Heart left ventricle (tissue), 16 donors: ENCODE measurements at regions not wholly inside any gene's neighbourhood (a gene's known extent, or its start where the extent isn't known, plus 50 kb on each side); places are given as distances from the start of the nearest gene placed in this dataset.
A peak's percentile ranks its signal among the peaks of the same experiment; 100 is the strongest.
"Not testable (repeated sequence)": the region's sequence is repeated elsewhere in the genome, so short reads cannot be mapped to it uniquely, and the experiment has no call there.

Experiments
- ATAC-seq, 4 donors: fragments of 200-7000 bp; cut with Tn5 transposase; one replicate each; pipeline ENCODE4 v1.9.1; 2020 to 2022; ENCODE audit warnings: moderate library complexity in 4 of 4, mild to moderate bottlenecking in 3 of 4, moderate number of reproducible peaks in 1 of 4
- DNase-seq, 5 donors: peaks; one replicate each; pipeline ENCODE4 v3.0.0-alpha.2; 2020
- H3K27ac ChIP-seq, 12 donors: fragments of 200-600 bp; sonication (generic) in 4 of 12; one replicate each; pipeline versions ENCODE4 v1.5.0 to v1.8.0; 2016 to 2022; ENCODE audit warnings: mild to moderate bottlenecking in 2 of 12
- H3K27me3 ChIP-seq, 9 donors: fragments of 200-600 bp; sonication (generic) in 2 of 9; one replicate each; pipeline versions ENCODE4 v1.5.1 to v1.8.0; 2016 to 2022; ENCODE audit warnings: mild to moderate bottlenecking in 3 of 9
- H3K36me3 ChIP-seq, 9 donors: fragments of 200-600 bp; sonication (generic) in 2 of 9; one replicate each; pipeline versions ENCODE4 v1.5.0 to v1.8.0; 2018 to 2022; ENCODE audit warnings: mild to moderate bottlenecking in 2 of 9
- H3K4me1 ChIP-seq, 12 donors: fragments of 200-600 bp; sonication (generic) in 4 of 12; one replicate each; pipeline versions ENCODE4 v1.5.0 to v1.8.0; 2016 to 2022; ENCODE audit warnings: mild to moderate bottlenecking in 3 of 12
- H3K4me3 ChIP-seq, 12 donors: fragments of 200-600 bp; sonication (generic) in 4 of 12; one replicate each; pipeline versions ENCODE4 v1.5.0 to v1.8.0; 2017 to 2022; ENCODE audit warnings: mild to moderate bottlenecking in 9 of 12, moderate library complexity in 4 of 12
- H3K9me3 ChIP-seq, 12 donors: fragments of 200-600 bp; sonication (generic) in 4 of 12; one replicate each; pipeline versions ENCODE4 v1.5.0 to v1.8.0; 2016 to 2022; ENCODE audit warnings: mild to moderate bottlenecking in 1 of 12
- CTCF ChIP-seq, 12 donors: fragments of 200-600 bp; sonication (generic) in 4 of 12; IDR thresholded peaks; one replicate each; pipeline versions ENCODE4 v1.5.0 to v1.8.0; 2018 to 2022; ENCODE audit warnings: antibody characterized with exemption in 12 of 12, mild to moderate bottlenecking in 5 of 12
- POLR2A ChIP-seq, 2 donors: fragments of 450-650 bp; IDR thresholded peaks; one replicate each; pipeline ENCODE4 v1.6.1; 2017; ENCODE audit warnings: antibody characterized with exemption in 2 of 2, mild to moderate bottlenecking in 2 of 2, moderate library complexity in 2 of 2
- WGBS, 4 donors: extraction: QIAGEN DNeasy Blood & Tissue Kit in 2 of 4; methylation state at CpG; one replicate each; pipeline versions ENCODE4 v1.1.5 to v1.1.7; 2013 to 2018; 5-methylcytosine and 5-hydroxymethylcytosine counted together
- intact Hi-C, 10 donors: fragments of 100-400 bp; cut with DNase I; formaldehyde crosslinking; loops; one replicate each; pipeline versions ENCODE4 v1.11.1 to v1.14.2; 2022
- donor health status: ischemic (EF 13 %, LVEDD 7.1; RV severe dilation, severe dysfunction).
- donor health status: healthy with polysubstance abuse.
- donor health status: DM: no; HTN: yes; CAD: no.
- donor health status: DM: no; HTN: no; CAD: no.
- donor health status: ischemic (EF 25% LVEDD 6.9; RV normal size, moderate dysfunction).
- donor health status: ischemic (EF 25% LVEDD 5.7; RV mildly dilated, moderate dysfunction).
- donor health status: healthy.
- donor health status: DM: yes; HTN: yes; CAD: no.
- donor health status: ischemic (EF 35%, LVEDD 5.7; RV mildly dilated, moderate dysfunction).
- donor health status: nonischemic (EF 11% LVEDD 7.7; RV severe dilation, severe dysfunction).
- donor health status: DM: yes; HTN: yes; CAD: no.
- donor health status: PGD.
- donor health status: ischemic (EF 29% LVEDD 5.4; RV normal size, mild dysfunction).
- donor health status: nonischemic (EF 23%, LVEDD 6.1; RV moderate dilation, normal function).

- Histone ChIP-seq H3K27me3 (peaks cover 0 to 4% (median 0%) of the 10 kb centered on the region in 9 donors), H3K4me3 (no peak overlapping the region), H3K27ac (no peak overlapping the region), H3K4me1 (no peaks in the 10 kb centered on the region), H3K36me3 (no peaks in the 10 kb centered on the region), H3K9me3 (no peaks in the 10 kb centered on the region)
- ATAC-seq (no peak), DNase-seq (no peak)
- WGBS, 4 donors: 81 to 96% (median 88%) methylated on average over 3 of the region's 3 CpGs
- TF ChIP-seq POLR2A (IDR thresholded peaks at IDR 0.05) (no peak), CTCF (IDR thresholded peaks at IDR 0.05) (no peak)
- intact Hi-C loops: no loop called here
These were observed 97.1 kb upstream of the USP9X start for GRCh38 chrX:40988100-40988499.

GRCh38 chrX:40993395-40993794 is 91.8 kb upstream of the USP9X start:
- H3K27ac ChIP-seq, H3K9me3 ChIP-seq, H3K27me3 ChIP-seq, DNase-seq, H3K4me1 ChIP-seq, intact Hi-C loops, H3K4me3 ChIP-seq, ATAC-seq, H3K36me3 ChIP-seq: not testable (repeated sequence)
- 89 to 96% (median 91%) methylated on average over 2 of the region's 2 CpGs for WGBS, 4 donors

- WGBS, 4 donors: 12 to 26% (median 20%) methylated on average over 3 of the region's 3 CpGs
These were observed 88.2 kb upstream of the USP9X start for GRCh38 chrX:40996886-40997530.

GRCh38 chrX:40998123-40998522 is 87.1 kb upstream of the USP9X start:
- no peak overlapping the region for H3K27ac ChIP-seq
- H3K4me1 ChIP-seq: peaks cover 0 to 6% (median 0%) of the 10 kb centered on the region in 12 donors
- H3K4me3 ChIP-seq: no peak overlapping the region
- DNase-seq (no peak), ATAC-seq (peak in 2 of 4 donors; percentile 16 to 24)
- 80 to 84% (median 81%) methylated on average over 5 of the region's 5 CpGs for WGBS, 4 donors
- no peaks in the 10 kb centered on the region for H3K36me3 ChIP-seq
- no peaks in the 10 kb centered on the region for H3K9me3 ChIP-seq
- intact Hi-C loops: no loop called here
- peaks cover 0 to 5% (median 0%) of the 10 kb centered on the region in 9 donors for H3K27me3 ChIP-seq
- TF ChIP-seq CTCF (IDR thresholded peaks at IDR 0.05) (no peak), POLR2A (IDR thresholded peaks at IDR 0.05) (no peak)

More at GRCh38 chrX:40996886-40997530, 88.2 kb upstream of the USP9X start:
- Histone ChIP-seq H3K4me3 (peak overlapping the region in 3 of 12 donors; percentile 21 to 35 (median 26)), H3K9me3 (no peaks in the 10 kb centered on the region), H3K36me3 (no peaks in the 10 kb centered on the region), H3K27ac (peak overlapping the region in 2 of 12 donors; percentile 8 to 18), H3K27me3 (peaks cover 0 to 5% (median 0%) of the 10 kb centered on the region in 9 donors), H3K4me1 (peaks cover 0 to 6% (median 0%) of the 10 kb centered on the region in 12 donors)
- TF ChIP-seq POLR2A (IDR thresholded peaks at IDR 0.05) (no peak), CTCF (IDR thresholded peaks at IDR 0.05) (no peak)
- ATAC-seq (peak in 3 of 4 donors; percentile 84 to 94 (median 85)), DNase-seq (peak in 1 of 5 donors; percentile 34)
- intact Hi-C loops: no loop called here

GRCh38 chrX:41001327-41001726 is 83.9 kb upstream of the USP9X start:
- Histone ChIP-seq H3K4me1 (peaks cover 0 to 9% (median 0%) of the 10 kb centered on the region in 12 donors), H3K27ac (no peak overlapping the region), H3K27me3 (peaks cover 0 to 14% (median 0%) of the 10 kb centered on the region in 9 donors), H3K4me3 (no peak overlapping the region), H3K9me3 (no peaks in the 10 kb centered on the region), H3K36me3 (no peaks in the 10 kb centered on the region)
- intact Hi-C loops: loop anchor here in 1 of 10 donors (10.0 kb wide), 1 partner anchor 347 kb away; no protein-coding TSS in a partner anchor
- no peak for ATAC-seq
- TF ChIP-seq POLR2A (IDR thresholded peaks at IDR 0.05): no peak
- TF ChIP-seq CTCF (IDR thresholded peaks at IDR 0.05): no peak
- DNase-seq: no peak
